ENCODE measurements at regions not wholly inside any gene's neighbourhood (a gene's known extent, or its start where the extent isn't known, plus 50 kb on each side); places are given as distances from the start of the nearest gene placed in this dataset.

- no peak for TF ChIP-seq POLR2A (IDR thresholded peaks at IDR 0.05; ENCODE audit: extremely low read depth, insufficient read length)
- no peak for TF ChIP-seq CTCF (IDR thresholded peaks at IDR 0.05; ENCODE audit: low read depth, low read length)
- TF ChIP-seq MAX (IDR thresholded peaks at IDR 0.05; ENCODE audit: low read depth, low read length), result no peak
- no peak for TF ChIP-seq MYC (IDR thresholded peaks at IDR 0.05; ENCODE audit: low read depth, low read length)
These were observed 241.5 kb upstream of the COX7C start for GRCh38 chr5:86376214-86376613.

All from NB4 (cell line).